GM12864 (cell line): ENCODE measurements at regions not wholly inside any gene's neighbourhood (a gene's known extent, or its start where the extent isn't known, plus 50 kb on each side); places are given as distances from the start of the nearest gene placed in this dataset.
"Not testable (repeated sequence)": the region's sequence is repeated elsewhere in the genome, so short reads cannot be mapped to it uniquely, and the experiment has no call there.

Source experiments
- DNase-seq: peaks from one replicate; pipeline ENCODE4 v3.0.0-alpha.2; 2011; ENCODE audit warnings: low read depth
- H3K4me3 ChIP-seq: 2 replicates; pipeline ENCODE4 v1.5.1; 2011; ENCODE audit warnings: mild to moderate bottlenecking, low read depth, low read length, control low read depth
- CTCF ChIP-seq: IDR thresholded peaks from 2 replicates; pipeline ENCODE4 v1.5.1; 2011; ENCODE audit warnings: low read depth, mild to moderate bottlenecking, moderate library complexity, low read length, control low read depth, inconsistent platforms; ENCODE audit errors: missing control alignments

GRCh38 chr6:27775796-27776184, 136.4 kb downstream of the OR2B2 start:
- no peak for DNase-seq
- no peak for TF ChIP-seq CTCF
- H3K4me3 ChIP-seq, result no peak overlapping the region

- not testable (repeated sequence) for DNase-seq
These were observed 136.9 kb downstream of the OR2B2 start for GRCh38 chr6:27775138-27775795.

GRCh38 chr6:27774264-27774600, 138.0 kb downstream of the OR2B2 start:
- H3K4me3 ChIP-seq, DNase-seq: not testable (repeated sequence)

More at GRCh38 chr6:27775138-27775795, 136.9 kb downstream of the OR2B2 start:
- H3K4me3 ChIP-seq, result not testable (repeated sequence)

GRCh38 chr6:27773542-27774263, 138.5 kb downstream of the OR2B2 start:
- H3K4me3 ChIP-seq, DNase-seq: not testable (repeated sequence)

- TF ChIP-seq CTCF, result peak; percentile 98
- no peak for DNase-seq
- H3K4me3 ChIP-seq, result no peak overlapping the region
These were observed 139.8 kb downstream of the OR2B2 start for GRCh38 chr6:27772261-27773001.

- DNase-seq, result no peak
- no peak overlapping the region for H3K4me3 ChIP-seq
- TF ChIP-seq CTCF, result no peak
These were observed 141.0 kb downstream of the OR2B2 start for GRCh38 chr6:27771235-27771634.

- no peak for TF ChIP-seq CTCF
- H3K4me3 ChIP-seq, result no peak overlapping the region
- DNase-seq, result no peak
These were observed 141.5 kb downstream of the OR2B2 start for GRCh38 chr6:27770724-27771123.

- H3K4me3 ChIP-seq, result no peak overlapping the region
- DNase-seq, result no peak
- no peak for TF ChIP-seq CTCF
These were observed 143.6 kb downstream of the OR2B2 start for GRCh38 chr6:27768556-27768955.
